Neural progenitor cell (in vitro differentiated cells): ENCODE measurements at regions not wholly inside any gene's neighbourhood (a gene's known extent, or its start where the extent isn't known, plus 50 kb on each side); places are given as distances from the start of the nearest gene placed in this dataset.

Experiments used
- DNase-seq: peaks from one replicate; pipeline ENCODE4 v3.0.0-alpha.2; 2016; ENCODE audit warnings: low spot score
- H2AFZ ChIP-seq: fragments of 200-600 bp; sonication (generic); replicated peaks from 2 replicates; pipeline ENCODE4 v1.6.1; 2016; ENCODE audit warnings: antibody characterized with exemption
- H3F3A ChIP-seq: fragments of 200-600 bp; sonication (generic); 2 replicates; pipeline ENCODE4 v1.6.1; 2016; ENCODE audit warnings: antibody characterized with exemption, low read depth
- H3K27ac ChIP-seq: fragments of 200-600 bp; sonication (generic); 2 replicates; pipeline ENCODE4 v1.5.1; 2016; ENCODE audit warnings: mild to moderate bottlenecking
- H3K27me3 ChIP-seq: fragments of 200-600 bp; sonication (generic); 2 replicates; pipeline ENCODE4 v1.6.1; 2016; ENCODE audit warnings: mild to moderate bottlenecking, moderate library complexity
- H3K36me3 ChIP-seq: fragments of 200-600 bp; sonication (generic); 2 replicates; pipeline ENCODE4 v1.5.1; 2016
- H3K4me1 ChIP-seq: fragments of 200-600 bp; sonication (generic); 2 replicates; pipeline ENCODE4 v1.6.1; 2016; ENCODE audit warnings: mixed run types
- H3K4me2 ChIP-seq: fragments of 200-600 bp; sonication (generic); 2 replicates; pipeline ENCODE4 v1.6.1; 2016
- H3K4me3 ChIP-seq: fragments of 200-600 bp; sonication (generic); 2 replicates; pipeline ENCODE4 v1.5.1; 2016
- H3K79me2 ChIP-seq: fragments of 200-600 bp; sonication (generic); 2 replicates; pipeline ENCODE4 v1.6.1; 2016; ENCODE audit warnings: low read depth
- H3K9ac ChIP-seq: fragments of 200-600 bp; sonication (generic); 2 replicates; pipeline ENCODE4 v1.6.1; 2016
- H3K9me3 ChIP-seq: fragments of 200-600 bp; sonication (generic); 2 replicates; pipeline ENCODE4 v1.5.1; 2016; ENCODE audit warnings: low read depth
- H4K20me1 ChIP-seq: fragments of 200-600 bp; sonication (generic); 2 replicates; pipeline ENCODE4 v1.6.1; 2016; ENCODE audit warnings: low read depth
- H3K27ac Mint-ChIP-seq: 3 replicates; pipeline ENCODE4 v1.8.0; 2021; ENCODE audit warnings: mixed read lengths
- H3K27me3 Mint-ChIP-seq: 2 replicates; pipeline ENCODE4 v1.8.0; 2022; ENCODE audit warnings: low read depth, mild to moderate bottlenecking, inconsistent platforms, moderate library complexity, mixed read lengths; ENCODE audit not compliant: insufficient read depth
- H3K36me3 Mint-ChIP-seq: 3 replicates; pipeline ENCODE4 v1.8.0; 2021; ENCODE audit warnings: mixed read lengths
- H3K4me1 Mint-ChIP-seq: 3 replicates; pipeline ENCODE4 v1.8.0; 2021; ENCODE audit warnings: mixed read lengths
- H3K4me3 Mint-ChIP-seq: 3 replicates; pipeline ENCODE4 v1.8.0; 2021; ENCODE audit warnings: mild to moderate bottlenecking, moderate library complexity, mixed read lengths
- H3K9me3 Mint-ChIP-seq: 3 replicates; pipeline ENCODE4 v1.8.0; 2020; ENCODE audit warnings: mixed read lengths
- EZH2 ChIP-seq: fragments of 200-600 bp; sonication (generic); IDR thresholded peaks from 2 replicates; pipeline ENCODE4 v1.6.1; 2017; ENCODE audit warnings: antibody characterized with exemption, mild to moderate bottlenecking, moderate library complexity
- EZH2phosphoT487 ChIP-seq: fragments of 200-600 bp; sonication (generic); IDR thresholded peaks from 2 replicates; pipeline ENCODE4 v1.6.1; 2017; ENCODE audit warnings: antibody characterized with exemption
- TF ChIP-seq, protein P1 (sequence below): fragments of 200-600 bp; sonication (generic); IDR thresholded peaks from 2 replicates; pipeline ENCODE4 v1.5.1; 2017; ENCODE audit warnings: antibody characterized with exemption, mild to moderate bottlenecking

DNA sequence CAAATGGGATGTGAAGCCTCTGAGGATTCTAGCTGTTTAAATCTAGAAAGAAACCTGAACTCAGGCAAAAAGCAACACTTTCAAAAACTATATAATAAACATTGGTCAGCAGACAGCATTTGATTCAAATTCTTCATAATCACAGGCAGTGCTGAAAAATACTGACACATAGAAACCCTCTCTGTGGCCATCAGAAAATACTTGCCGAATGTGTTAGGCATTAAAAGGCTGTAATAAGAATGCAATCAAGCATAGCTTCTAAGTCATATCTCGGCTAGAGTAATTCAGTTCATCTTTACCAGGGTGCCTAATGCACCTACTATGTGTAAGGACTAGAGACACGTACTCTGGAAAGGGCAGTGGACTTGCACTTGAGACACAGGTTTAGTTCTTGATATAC lies 405.3 kb upstream of the SGCD start:
- Histone ChIP-seq H3K9ac (no peak overlapping the region), H3K4me2 (no peak overlapping the region), H3K4me3 (no peak overlapping the region), H2AFZ (no peak overlapping the region), H4K20me1 (no peaks in the 10 kb centered on the region), H3K79me2 (no peaks in the 10 kb centered on the region), H3F3A (no peaks in the 10 kb centered on the region), H3K9me3 (no peaks in the 10 kb centered on the region), H3K27ac (no peak overlapping the region), H3K36me3 (no peaks in the 10 kb centered on the region), H3K27me3 (no peaks in the 10 kb centered on the region), H3K4me1 (peaks cover 14% of the 10 kb centered on the region)
- Mint-ChIP-seq H3K4me3 (no peak overlapping the region), H3K4me1 (no peaks in the 10 kb centered on the region), H3K9me3 (no peaks in the 10 kb centered on the region), H3K36me3 (no peaks in the 10 kb centered on the region), H3K27ac (no peak overlapping the region), H3K27me3 (no peaks in the 10 kb centered on the region)
- no peak for DNase-seq
- TF ChIP-seq EZH2phosphoT487 = no peak
- TF ChIP-seq, protein P1, sequence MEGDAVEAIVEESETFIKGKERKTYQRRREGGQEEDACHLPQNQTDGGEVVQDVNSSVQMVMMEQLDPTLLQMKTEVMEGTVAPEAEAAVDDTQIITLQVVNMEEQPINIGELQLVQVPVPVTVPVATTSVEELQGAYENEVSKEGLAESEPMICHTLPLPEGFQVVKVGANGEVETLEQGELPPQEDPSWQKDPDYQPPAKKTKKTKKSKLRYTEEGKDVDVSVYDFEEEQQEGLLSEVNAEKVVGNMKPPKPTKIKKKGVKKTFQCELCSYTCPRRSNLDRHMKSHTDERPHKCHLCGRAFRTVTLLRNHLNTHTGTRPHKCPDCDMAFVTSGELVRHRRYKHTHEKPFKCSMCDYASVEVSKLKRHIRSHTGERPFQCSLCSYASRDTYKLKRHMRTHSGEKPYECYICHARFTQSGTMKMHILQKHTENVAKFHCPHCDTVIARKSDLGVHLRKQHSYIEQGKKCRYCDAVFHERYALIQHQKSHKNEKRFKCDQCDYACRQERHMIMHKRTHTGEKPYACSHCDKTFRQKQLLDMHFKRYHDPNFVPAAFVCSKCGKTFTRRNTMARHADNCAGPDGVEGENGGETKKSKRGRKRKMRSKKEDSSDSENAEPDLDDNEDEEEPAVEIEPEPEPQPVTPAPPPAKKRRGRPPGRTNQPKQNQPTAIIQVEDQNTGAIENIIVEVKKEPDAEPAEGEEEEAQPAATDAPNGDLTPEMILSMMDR = no peak
- no peak for TF ChIP-seq EZH2

DNA sequence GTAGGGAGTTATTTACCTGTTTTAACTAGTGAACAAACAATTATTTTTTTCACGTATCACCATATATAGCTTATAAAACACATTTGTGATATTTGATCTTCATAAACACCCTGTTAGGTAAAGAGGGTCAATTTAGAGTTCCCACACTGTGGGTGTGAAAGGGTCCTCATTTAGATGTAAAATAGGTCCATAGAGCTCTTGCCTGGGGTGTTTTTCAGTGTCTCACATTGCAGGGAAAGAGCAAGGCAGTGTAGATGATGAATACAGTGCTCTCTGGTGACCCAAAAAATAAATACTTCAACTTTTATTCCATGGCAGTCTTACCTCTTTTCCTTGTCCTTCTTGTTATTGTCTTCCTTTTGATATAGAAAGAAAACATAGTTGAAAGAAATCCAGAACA lies 403.2 kb upstream of the SGCD start:
- no peaks in the 10 kb centered on the region for H3K9me3 Mint-ChIP-seq
- no peak overlapping the region for H3K4me3 ChIP-seq
- no peaks in the 10 kb centered on the region for H3K27me3 Mint-ChIP-seq
- H3F3A ChIP-seq = no peaks in the 10 kb centered on the region
- no peaks in the 10 kb centered on the region for H3K27me3 ChIP-seq
- no peaks in the 10 kb centered on the region for H3K4me1 Mint-ChIP-seq
- no peaks in the 10 kb centered on the region for H3K79me2 ChIP-seq
- TF ChIP-seq EZH2 = no peak
- TF ChIP-seq, protein P1 = no peak
- no peak for TF ChIP-seq EZH2phosphoT487
- no peak overlapping the region for H2AFZ ChIP-seq
- no peak overlapping the region for H3K4me3 Mint-ChIP-seq
- peaks cover 14% of the 10 kb centered on the region for H3K4me1 ChIP-seq
- no peaks in the 10 kb centered on the region for H3K9me3 ChIP-seq
- no peak overlapping the region for H3K9ac ChIP-seq
- H4K20me1 ChIP-seq = no peaks in the 10 kb centered on the region
- H3K36me3 Mint-ChIP-seq = no peaks in the 10 kb centered on the region
- no peak for DNase-seq
- no peaks in the 10 kb centered on the region for H3K36me3 ChIP-seq
- no peak overlapping the region for H3K4me2 ChIP-seq
- no peak overlapping the region for H3K27ac Mint-ChIP-seq
- no peak overlapping the region for H3K27ac ChIP-seq

DNA sequence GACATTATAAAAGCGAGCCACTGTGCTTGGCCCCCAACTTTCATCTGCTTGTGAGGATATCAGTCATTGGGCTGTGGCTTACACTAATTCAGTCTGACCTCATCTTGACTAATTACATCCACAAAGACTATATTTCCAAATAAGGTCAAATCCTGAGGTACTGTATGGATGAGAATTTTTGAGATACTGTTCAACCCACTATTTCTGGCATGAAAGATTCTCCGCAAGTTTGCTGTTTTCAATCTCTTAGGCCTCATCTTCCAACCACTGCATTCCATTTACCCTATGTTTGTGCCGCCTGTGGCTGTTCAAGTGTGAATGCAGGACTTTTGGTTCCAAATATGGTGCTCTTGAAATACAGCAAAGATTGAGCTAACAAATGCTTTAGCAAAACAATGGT lies 400.9 kb upstream of the SGCD start:
- no peak overlapping the region for H2AFZ ChIP-seq
- H3K9me3 ChIP-seq = no peaks in the 10 kb centered on the region
- no peaks in the 10 kb centered on the region for H4K20me1 ChIP-seq
- no peak overlapping the region for H3K4me3 Mint-ChIP-seq
- no peak overlapping the region for H3K27ac ChIP-seq
- no peaks in the 10 kb centered on the region for H3K36me3 Mint-ChIP-seq
- H3K4me2 ChIP-seq = no peak overlapping the region
- no peaks in the 10 kb centered on the region for H3K27me3 ChIP-seq
- H3K4me3 ChIP-seq = no peak overlapping the region
- H3K27ac Mint-ChIP-seq = no peak overlapping the region
- DNase-seq = no peak
- no peaks in the 10 kb centered on the region for H3F3A ChIP-seq
- H3K79me2 ChIP-seq = no peaks in the 10 kb centered on the region
- peaks cover 3% of the 10 kb centered on the region for H3K4me1 Mint-ChIP-seq
- TF ChIP-seq, protein P1 = no peak
- TF ChIP-seq EZH2phosphoT487 (no peak), EZH2 (no peak)
- no peaks in the 10 kb centered on the region for H3K27me3 Mint-ChIP-seq
- peaks cover 14% of the 10 kb centered on the region for H3K4me1 ChIP-seq
- no peaks in the 10 kb centered on the region for H3K9me3 Mint-ChIP-seq
- H3K9ac ChIP-seq = no peak overlapping the region
- H3K36me3 ChIP-seq = no peaks in the 10 kb centered on the region

DNA sequence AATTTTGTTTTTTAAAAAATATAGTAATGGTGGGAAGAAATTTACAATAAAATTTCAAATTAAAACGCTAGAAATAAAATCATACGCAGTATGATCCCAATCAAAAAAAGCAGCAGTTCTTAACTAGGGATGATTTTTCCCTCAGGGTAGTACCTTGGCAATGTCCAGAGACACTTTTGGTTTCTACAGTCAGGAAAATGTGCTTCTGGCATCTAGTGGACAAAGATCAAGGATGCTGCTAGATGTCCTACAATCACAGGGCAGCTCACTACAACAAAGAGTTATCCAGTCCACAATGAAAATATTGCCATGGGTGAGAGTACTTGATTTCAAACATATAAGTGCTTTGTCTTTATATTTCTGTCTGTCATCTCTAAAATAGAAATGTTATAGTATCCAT lies 400.2 kb upstream of the SGCD start:
- no peak overlapping the region for H3K9ac ChIP-seq
- H3K9me3 ChIP-seq = no peaks in the 10 kb centered on the region
- H3K27me3 ChIP-seq = no peaks in the 10 kb centered on the region
- H3K4me3 ChIP-seq = no peak overlapping the region
- H3K27ac ChIP-seq = no peak overlapping the region
- H3K4me1 ChIP-seq = peaks cover 14% of the 10 kb centered on the region
- TF ChIP-seq, protein P1 = no peak
- TF ChIP-seq EZH2phosphoT487 (no peak), EZH2 (no peak)
- H3K36me3 Mint-ChIP-seq = no peaks in the 10 kb centered on the region
- no peaks in the 10 kb centered on the region for H3K9me3 Mint-ChIP-seq
- peaks cover under 1% of the 10 kb centered on the region for H3K27me3 Mint-ChIP-seq
- no peaks in the 10 kb centered on the region for H3F3A ChIP-seq
- H3K4me2 ChIP-seq = no peak overlapping the region
- no peak overlapping the region for H3K27ac Mint-ChIP-seq
- no peaks in the 10 kb centered on the region for H3K79me2 ChIP-seq
- H4K20me1 ChIP-seq = no peaks in the 10 kb centered on the region
- DNase-seq = no peak
- no peak overlapping the region for H3K4me3 Mint-ChIP-seq
- H3K4me1 Mint-ChIP-seq = peaks cover 3% of the 10 kb centered on the region
- H2AFZ ChIP-seq = no peak overlapping the region
- H3K36me3 ChIP-seq = no peaks in the 10 kb centered on the region
